T47D (cell line): ENCODE measurements at regions not wholly inside any gene's neighbourhood (a gene's known extent, or its start where the extent isn't known, plus 50 kb on each side); places are given as distances from the start of the nearest gene placed in this dataset.
A peak's percentile ranks its signal among the peaks of the same experiment; 100 is the strongest.
"Not testable (repeated sequence)": the region's sequence is repeated elsewhere in the genome, so short reads cannot be mapped to it uniquely, and the experiment has no call there.

Experiments used
- DNase-seq, 2 experiments: peaks; one replicate each; pipeline versions ENCODE4 v3.0.0 to v3.0.0-alpha.2; 2011 to 2012; ENCODE audit warnings: low read depth in 1 of 2, low spot score in 1 of 2
- JUND ChIP-seq: IDR thresholded peaks from 2 replicates; pipeline ENCODE4 v1.6.1; 2012; ENCODE audit warnings: low read depth
- in situ Hi-C: cut with HindIII; loops from 2 replicates; pipeline ENCODE4 v1.10.0; 2016; ENCODE audit warnings: low sequenced_read_pairs, low pct_unique_long_range_greater_than_20kb

- in situ Hi-C loops: no loop called here
- TF ChIP-seq JUND: no peak
- no peak for DNase-seq
Measured at GRCh38 chr5:39945870-39946269, 521.1 kb upstream of the DAB2 start.

GRCh38 chr5:39943811-39944210 lies 519.0 kb upstream of the DAB2 start:
- no peak for TF ChIP-seq JUND
- in situ Hi-C loops: no loop called here
- DNase-seq: no peak

GRCh38 chr5:39942606-39943005 lies 517.8 kb upstream of the DAB2 start:
- TF ChIP-seq JUND: no peak
- DNase-seq: no peak
- in situ Hi-C loops: no loop called here

- TF ChIP-seq JUND: no peak
- in situ Hi-C loops: no loop called here
- DNase-seq: no peak
Measured at GRCh38 chr5:39941416-39941815, 516.6 kb upstream of the DAB2 start.

GRCh38 chr5:39934830-39935229 lies 510.1 kb upstream of the DAB2 start:
- TF ChIP-seq JUND: no peak
- DNase-seq: no peak
- in situ Hi-C loops: no loop called here

GRCh38 chr5:39933061-39933460 lies 508.3 kb upstream of the DAB2 start:
- TF ChIP-seq JUND: no peak
- DNase-seq: no peak
- in situ Hi-C loops: no loop called here

- in situ Hi-C loops: no loop called here
- no peak for DNase-seq
- no peak for TF ChIP-seq JUND
Measured at GRCh38 chr5:39928709-39929108, 503.9 kb upstream of the DAB2 start.

GRCh38 chr5:39919876-39920275 lies 495.1 kb upstream of the DAB2 start:
- DNase-seq: no peak
- in situ Hi-C loops: no loop called here
- no peak for TF ChIP-seq JUND

- TF ChIP-seq JUND: no peak
- no peak for DNase-seq
- in situ Hi-C loops: no loop called here
Measured at GRCh38 chr5:39912906-39913305, 488.1 kb upstream of the DAB2 start.

- in situ Hi-C loops, DNase-seq: not testable (repeated sequence)
Measured at GRCh38 chr5:39907267-39907951, 482.6 kb upstream of the DAB2 start.

- peak in 1 of 2 experiments; percentile 19 for DNase-seq
- TF ChIP-seq JUND: no peak
- in situ Hi-C loops: no loop called here
Measured at GRCh38 chr5:39906146-39906545, 481.4 kb upstream of the DAB2 start.

GRCh38 chr5:39905356-39905755 lies 480.6 kb upstream of the DAB2 start:
- no peak for TF ChIP-seq JUND
- DNase-seq: peak in 1 of 2 experiments; percentile 5
- in situ Hi-C loops: no loop called here

GRCh38 chr5:39902626-39903025 lies 477.8 kb upstream of the DAB2 start:
- no peak for DNase-seq
- in situ Hi-C loops: no loop called here
- no peak for TF ChIP-seq JUND

- in situ Hi-C loops: no loop called here
- DNase-seq: no peak
- no peak for TF ChIP-seq JUND
Measured at GRCh38 chr5:39898731-39899130, 474.0 kb upstream of the DAB2 start.

GRCh38 chr5:39896706-39897105 lies 471.9 kb upstream of the DAB2 start:
- in situ Hi-C loops: no loop called here
- DNase-seq: peak in 1 of 2 experiments; percentile 2
- TF ChIP-seq JUND: no peak
